Gastroesophageal sphincter (tissue), 4 donors: ENCODE measurements at regions not wholly inside any gene's neighbourhood (a gene's known extent, or its start where the extent isn't known, plus 50 kb on each side); places are given as distances from the start of the nearest gene placed in this dataset.

ENCODE experiments used
- ATAC-seq: fragments of 150-250 bp; one replicate; pipeline ENCODE4 v1.9.1; 2016; ENCODE audit warnings: mild to moderate bottlenecking, moderate library complexity
- H3K27ac ChIP-seq, 4 donors: fragments of 200-600 bp; sonication (generic) in 3 of 4; 1 replicate in 3 of 4; 2 replicates in 1 of 4; pipeline ENCODE4 v1.5.1; 2016 to 2019
- H3K27me3 ChIP-seq: fragments of 200-600 bp; sonication (generic); one replicate; pipeline ENCODE4 v1.5.1; 2019
- H3K36me3 ChIP-seq, 2 donors: fragments of 200-600 bp; sonication (generic); one replicate each; pipeline ENCODE4 v1.5.1; 2019; ENCODE audit warnings: control low read depth in 1 of 2
- H3K4me1 ChIP-seq, 3 donors: fragments of 200-600 bp; sonication (generic); 1 replicate in 2 of 3; 2 replicates in 1 of 3; pipeline ENCODE4 v1.5.1; 2016 to 2019; ENCODE audit warnings: control low read depth in 2 of 3
- H3K4me3 ChIP-seq, 2 donors: fragments of 200-600 bp; sonication (generic); one replicate each; pipeline ENCODE4 v1.5.1; 2019; ENCODE audit warnings: mild to moderate bottlenecking in 1 of 2, moderate library complexity in 1 of 2
- H3K9me3 ChIP-seq, 3 donors: fragments of 200-600 bp; sonication (generic); one replicate each; pipeline ENCODE4 v1.5.1; 2017 to 2019; ENCODE audit warnings: control low read depth in 2 of 3
- EP300 ChIP-seq: sonication (generic); formaldehyde crosslinking; IDR thresholded peaks from one replicate; pipeline ENCODE4 v1.6.1; 2017; ENCODE audit warnings: antibody characterized with exemption, mild to moderate bottlenecking
- POLR2A ChIP-seq, 2 donors: fragments of 450-650 bp; IDR thresholded peaks; one replicate each; pipeline ENCODE4 v1.6.1; 2017; ENCODE audit warnings: antibody characterized with exemption in 2 of 2, mild to moderate bottlenecking in 2 of 2, moderate library complexity in 1 of 2
- POLR2AphosphoS5 ChIP-seq: sonication (generic); formaldehyde crosslinking; IDR thresholded peaks from one replicate; pipeline ENCODE4 v1.6.1; 2017; ENCODE audit warnings: antibody characterized with exemption
- WGBS, 2 donors: methylation state at CpG; one replicate each; pipeline ENCODE4 v1.1.5; 2018; ENCODE audit warnings: low coverage in 1 of 2; 5-methylcytosine and 5-hydroxymethylcytosine counted together
- TF ChIP-seq, protein P1 (sequence below), 4 experiments: fragments of 200-600 bp in 2 of 4; fragments of 450-650 bp in 2 of 4; sonication (generic) in 1 of 4; IDR thresholded peaks; one replicate each; pipeline ENCODE4 v1.5.1; 2017 to 2019; ENCODE audit warnings: antibody characterized with exemption in 4 of 4, mild to moderate bottlenecking in 2 of 4, moderate library complexity in 2 of 4

DNA sequence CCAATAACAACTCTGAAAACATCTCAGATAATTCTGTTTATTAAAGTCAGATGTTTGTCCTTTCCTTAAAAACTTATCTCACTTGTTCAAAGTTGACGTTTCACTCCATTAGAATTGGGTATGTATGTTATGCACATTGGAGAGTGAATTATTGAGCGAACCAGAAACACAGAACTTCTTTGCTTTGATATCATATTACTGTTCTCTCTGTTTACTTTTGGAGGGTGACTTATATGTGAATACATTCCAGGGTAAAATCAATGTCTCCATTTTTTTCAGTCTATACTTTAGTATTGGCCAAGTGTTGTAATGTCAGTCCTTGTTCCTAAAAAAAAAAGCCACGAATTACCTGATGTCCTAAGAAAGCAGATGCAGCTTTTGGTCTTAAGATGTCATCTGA, 307.4 kb downstream of the CSNK1G3 start:
- Histone ChIP-seq H3K4me3 (no peak overlapping the region), H3K36me3 (no peaks in the 10 kb centered on the region), H3K27ac (no peak overlapping the region), H3K4me1 (peaks cover 0 to 11% (median 0%) of the 10 kb centered on the region in 3 donors), H3K27me3 (no peaks in the 10 kb centered on the region), H3K9me3 (no peaks in the 10 kb centered on the region)
- ATAC-seq = no peak
- WGBS, 2 donors = 89 to 95% methylated on average over 3 of the region's 3 CpGs
- no peak for TF ChIP-seq POLR2A (IDR thresholded peaks at IDR 0.05)
- no peak for TF ChIP-seq POLR2AphosphoS5
- no peak for TF ChIP-seq EP300
- TF ChIP-seq, protein P1, sequence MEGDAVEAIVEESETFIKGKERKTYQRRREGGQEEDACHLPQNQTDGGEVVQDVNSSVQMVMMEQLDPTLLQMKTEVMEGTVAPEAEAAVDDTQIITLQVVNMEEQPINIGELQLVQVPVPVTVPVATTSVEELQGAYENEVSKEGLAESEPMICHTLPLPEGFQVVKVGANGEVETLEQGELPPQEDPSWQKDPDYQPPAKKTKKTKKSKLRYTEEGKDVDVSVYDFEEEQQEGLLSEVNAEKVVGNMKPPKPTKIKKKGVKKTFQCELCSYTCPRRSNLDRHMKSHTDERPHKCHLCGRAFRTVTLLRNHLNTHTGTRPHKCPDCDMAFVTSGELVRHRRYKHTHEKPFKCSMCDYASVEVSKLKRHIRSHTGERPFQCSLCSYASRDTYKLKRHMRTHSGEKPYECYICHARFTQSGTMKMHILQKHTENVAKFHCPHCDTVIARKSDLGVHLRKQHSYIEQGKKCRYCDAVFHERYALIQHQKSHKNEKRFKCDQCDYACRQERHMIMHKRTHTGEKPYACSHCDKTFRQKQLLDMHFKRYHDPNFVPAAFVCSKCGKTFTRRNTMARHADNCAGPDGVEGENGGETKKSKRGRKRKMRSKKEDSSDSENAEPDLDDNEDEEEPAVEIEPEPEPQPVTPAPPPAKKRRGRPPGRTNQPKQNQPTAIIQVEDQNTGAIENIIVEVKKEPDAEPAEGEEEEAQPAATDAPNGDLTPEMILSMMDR (IDR thresholded peaks at IDR 0.05) = no peak

DNA sequence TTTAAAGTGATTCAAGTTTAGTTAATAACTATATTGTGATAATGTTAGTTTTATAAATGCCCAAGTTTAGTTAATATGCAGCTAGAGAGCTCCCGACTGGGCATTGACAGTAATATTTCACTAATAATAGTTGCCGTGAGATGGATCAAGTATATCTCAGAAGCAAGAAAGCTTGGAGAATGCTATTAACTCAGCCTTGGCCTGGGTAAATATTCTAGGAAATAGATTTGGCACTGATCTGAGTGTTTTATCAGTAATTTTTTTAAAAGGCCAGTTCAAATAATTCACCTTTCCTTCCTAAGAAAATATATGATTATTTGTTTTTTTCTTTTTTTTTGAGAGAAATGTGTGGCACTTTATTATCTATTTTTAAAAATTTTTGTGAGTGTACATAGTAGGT, 305.3 kb downstream of the CSNK1G3 start:
- H3K27ac ChIP-seq = no peak overlapping the region
- no peak for ATAC-seq
- no peak for TF ChIP-seq EP300
- TF ChIP-seq POLR2AphosphoS5 = no peak
- TF ChIP-seq POLR2A (IDR thresholded peaks at IDR 0.05) = no peak
- TF ChIP-seq, protein P1 (IDR thresholded peaks at IDR 0.05) = no peak
- no peaks in the 10 kb centered on the region for H3K27me3 ChIP-seq
- WGBS, 2 donors = 87 to 94% methylated on average over 2 of the region's 2 CpGs
- H3K9me3 ChIP-seq = no peaks in the 10 kb centered on the region
- H3K36me3 ChIP-seq = no peaks in the 10 kb centered on the region
- peaks cover 0 to 21% (median 0%) of the 10 kb centered on the region in 3 donors for H3K4me1 ChIP-seq
- H3K4me3 ChIP-seq = no peak overlapping the region

DNA sequence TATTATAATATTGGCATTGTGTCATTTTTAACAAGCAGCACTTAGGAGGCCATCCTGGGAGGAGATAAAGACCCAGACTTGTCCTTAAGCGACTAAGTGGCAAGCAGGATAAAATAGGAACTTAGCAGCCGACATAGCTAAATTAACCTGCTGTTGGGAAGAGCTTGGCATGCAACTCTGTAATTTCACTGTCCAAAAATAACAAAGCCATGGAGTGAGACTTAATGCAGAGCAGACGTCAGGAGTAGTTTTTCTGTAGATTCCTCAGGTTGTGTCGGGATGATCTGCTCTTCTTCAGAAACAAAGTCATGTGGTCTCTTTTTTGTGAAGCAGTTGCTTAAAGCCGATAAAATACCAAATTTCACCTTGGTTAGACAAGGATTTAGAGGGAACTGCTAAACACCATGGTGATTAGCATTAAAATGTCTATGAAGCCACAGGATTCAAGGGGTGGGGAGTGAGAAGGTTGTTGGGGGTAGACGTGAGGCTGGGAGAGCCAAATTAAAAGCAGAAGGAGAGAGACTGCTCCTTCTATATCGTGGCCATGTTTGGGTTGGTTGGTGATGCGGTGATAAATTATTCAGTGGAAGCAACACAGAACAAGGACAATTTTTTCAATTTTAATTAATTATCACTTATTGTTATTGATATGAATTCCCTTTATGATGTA, 303.0 kb downstream of the CSNK1G3 start:
- no peak for ATAC-seq
- no peak overlapping the region for H3K4me3 ChIP-seq

DNA sequence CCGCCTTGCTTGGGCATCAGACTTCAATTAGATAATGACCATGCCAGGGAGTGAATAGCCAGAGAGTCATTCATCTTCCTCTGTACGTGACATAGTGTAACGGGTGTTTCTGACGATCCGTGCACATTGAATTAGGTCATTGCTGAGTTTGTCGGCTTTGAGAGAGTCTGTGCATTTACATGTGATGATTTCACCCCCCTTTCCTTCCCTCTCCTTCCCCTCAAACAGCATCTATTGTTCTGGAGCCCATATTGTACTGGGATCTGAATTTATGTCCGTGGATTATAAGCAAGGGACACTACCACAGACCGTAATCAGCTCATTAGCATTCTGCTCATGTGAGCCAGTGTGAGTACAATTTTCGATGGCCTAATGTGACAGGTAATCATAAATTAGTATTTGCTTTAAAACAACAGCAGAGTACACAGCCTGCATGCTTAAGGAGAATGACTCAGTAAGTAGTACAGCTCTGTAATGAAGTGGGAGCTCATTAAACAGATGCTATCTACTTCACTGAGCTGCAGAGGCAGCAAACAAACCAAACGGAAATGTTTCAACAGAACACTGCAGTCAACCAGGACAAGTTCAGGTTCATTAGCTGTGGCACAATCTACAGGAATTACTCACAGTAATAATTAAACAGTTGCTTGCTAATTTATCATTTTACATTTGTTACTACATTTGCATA, 302.1 kb downstream of the CSNK1G3 start:
- no peak for ATAC-seq
- H3K36me3 ChIP-seq = no peaks in the 10 kb centered on the region
- no peak overlapping the region for H3K27ac ChIP-seq
- no peaks in the 10 kb centered on the region for H3K27me3 ChIP-seq
- 10 to 53% methylated on average over 7 to 10 of the region's 10 CpGs for WGBS, 2 donors
- H3K9me3 ChIP-seq = no peaks in the 10 kb centered on the region
- TF ChIP-seq, protein P1 (IDR thresholded peaks at IDR 0.05) = no peak
- TF ChIP-seq EP300 (no peak), POLR2A (IDR thresholded peaks at IDR 0.05) (no peak), POLR2AphosphoS5 (no peak)
- peaks cover 6 to 37% (median 8%) of the 10 kb centered on the region in 3 donors for H3K4me1 ChIP-seq
- no peak overlapping the region for H3K4me3 ChIP-seq

More for the DNA sequence above, 303.0 kb downstream of the CSNK1G3 start:
- Histone ChIP-seq H3K36me3 (no peaks in the 10 kb centered on the region), H3K4me1 (peaks cover 2 to 29% (median 4%) of the 10 kb centered on the region in 3 donors), H3K27ac (peak overlapping the region in 1 of 4 donors; percentile 11), H3K27me3 (no peaks in the 10 kb centered on the region), H3K9me3 (no peaks in the 10 kb centered on the region)
- TF ChIP-seq, protein P1 (IDR thresholded peaks at IDR 0.05) = no peak
- WGBS, 2 donors = 22 to 41% methylated on average over 8 of the region's 8 CpGs

DNA sequence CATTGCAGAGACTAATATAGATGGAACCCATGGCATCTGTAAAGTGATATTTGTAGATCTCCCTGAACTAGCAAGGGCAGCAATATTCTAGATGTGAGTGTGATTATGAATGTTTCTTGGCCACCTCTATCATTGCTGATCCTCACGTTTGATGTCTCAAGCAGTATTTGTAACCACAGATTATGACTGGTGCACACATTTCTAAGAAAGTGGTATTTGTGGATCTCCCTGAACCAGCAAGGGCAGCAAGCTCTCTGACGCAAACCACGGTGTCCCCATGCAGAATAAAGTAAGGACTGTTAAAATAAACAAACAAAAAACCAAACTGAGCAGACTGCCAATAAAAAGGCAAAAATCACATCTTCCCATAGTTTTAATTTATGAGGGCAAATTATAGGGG, 301.3 kb downstream of the CSNK1G3 start:
- no peak for ATAC-seq
- no peak overlapping the region for H3K4me3 ChIP-seq
- TF ChIP-seq, protein P1 (IDR thresholded peaks at IDR 0.05) = no peak
- TF ChIP-seq POLR2A (IDR thresholded peaks at IDR 0.05) (no peak), EP300 (no peak), POLR2AphosphoS5 (no peak)
- 83 to 85% methylated on average over 3 of the region's 3 CpGs for WGBS, 2 donors
- no peak overlapping the region for H3K27ac ChIP-seq
- no peaks in the 10 kb centered on the region for H3K36me3 ChIP-seq
- H3K4me1 ChIP-seq = peaks cover 6 to 46% (median 13%) of the 10 kb centered on the region in 3 donors
- H3K9me3 ChIP-seq = no peaks in the 10 kb centered on the region
- H3K27me3 ChIP-seq = no peaks in the 10 kb centered on the region
